Ishikawa (cell line): ENCODE measurements at regions not wholly inside any gene's neighbourhood (a gene's known extent, or its start where the extent isn't known, plus 50 kb on each side); places are given as distances from the start of the nearest gene placed in this dataset.

ENCODE experiments used
- CEBPB ChIP-seq: IDR thresholded peaks from 2 replicates; pipeline ENCODE4 v1.6.1; 2012
- CREB1 ChIP-seq: IDR thresholded peaks from 2 replicates; pipeline ENCODE4 v1.6.1; 2012; ENCODE audit warnings: low read depth
- EGR1 ChIP-seq: IDR thresholded peaks from 2 replicates; pipeline ENCODE4 v1.6.1; 2012
- EP300 ChIP-seq: IDR thresholded peaks from 2 replicates; pipeline ENCODE4 v1.6.1; 2012; ENCODE audit warnings: borderline replicate concordance
- FOXM1 ChIP-seq: IDR thresholded peaks from 2 replicates; pipeline ENCODE4 v1.6.1; 2012; ENCODE audit warnings: low read depth, borderline replicate concordance
- MAX ChIP-seq: IDR thresholded peaks from 2 replicates; pipeline ENCODE4 v1.6.1; 2012
- NFIC ChIP-seq: IDR thresholded peaks from 2 replicates; pipeline ENCODE4 v1.6.1; 2012
- RAD21 ChIP-seq: IDR thresholded peaks from 2 replicates; pipeline ENCODE4 v1.6.1; 2012; ENCODE audit warnings: low read depth
- REST ChIP-seq: IDR thresholded peaks from 2 replicates; pipeline ENCODE4 v1.6.1; 2012; ENCODE audit warnings: low read depth, mild to moderate bottlenecking
- TAF1 ChIP-seq: IDR thresholded peaks from 2 replicates; pipeline ENCODE4 v1.6.1; 2012; ENCODE audit warnings: low read depth, mild to moderate bottlenecking
- TCF12 ChIP-seq: IDR thresholded peaks from 2 replicates; pipeline ENCODE4 v1.6.1; 2012; ENCODE audit warnings: low read depth
- TEAD4 ChIP-seq: IDR thresholded peaks from 2 replicates; pipeline ENCODE4 v1.6.1; 2012
- USF1 ChIP-seq: IDR thresholded peaks from 2 replicates; pipeline ENCODE4 v1.6.1; 2012
- YY1 ChIP-seq: IDR thresholded peaks from 2 replicates; pipeline ENCODE4 v1.6.1; 2012; ENCODE audit warnings: low read depth
- ZBTB7A ChIP-seq: IDR thresholded peaks from 2 replicates; pipeline ENCODE4 v1.6.1; 2012; ENCODE audit warnings: low read depth

GRCh38 chr13:20340759-20341171 is 108.6 kb upstream of the GJB6 start:
- TF ChIP-seq CREB1: no peak
- peak; percentile 73 for TF ChIP-seq CEBPB

- TF ChIP-seq USF1 (no peak), MAX (no peak), CREB1 (no peak), EGR1 (no peak), TCF12 (no peak), RAD21 (no peak), REST (no peak), TEAD4 (no peak), TAF1 (no peak), FOXM1 (no peak), CEBPB (no peak), NFIC (no peak), YY1 (no peak), ZBTB7A (no peak)
Measured at GRCh38 chr13:20340136-20340758, 108.1 kb upstream of the GJB6 start.

GRCh38 chr13:20337884-20338551 is 105.9 kb upstream of the GJB6 start:
- TF ChIP-seq FOXM1 (no peak), ZBTB7A (no peak), EGR1 (no peak), REST (no peak), TAF1 (no peak), YY1 (no peak), EP300 (no peak), CREB1 (no peak), NFIC (no peak), TEAD4 (no peak)

GRCh38 chr13:20336761-20337160 is 104.6 kb upstream of the GJB6 start:
- TF ChIP-seq YY1 (no peak), TCF12 (no peak), RAD21 (no peak), TEAD4 (no peak), MAX (no peak), ZBTB7A (no peak), EGR1 (no peak), EP300 (no peak), CREB1 (no peak), USF1 (no peak)

GRCh38 chr13:20334309-20334708 is 102.2 kb upstream of the GJB6 start:
- TF ChIP-seq ZBTB7A: no peak
- no peak for TF ChIP-seq REST
- TF ChIP-seq EP300: no peak
- TF ChIP-seq MAX: no peak
- no peak for TF ChIP-seq NFIC
- no peak for TF ChIP-seq RAD21
- TF ChIP-seq TEAD4: no peak
- TF ChIP-seq CEBPB: no peak
- no peak for TF ChIP-seq TCF12
- no peak for TF ChIP-seq FOXM1
- no peak for TF ChIP-seq CREB1
- no peak for TF ChIP-seq USF1
- TF ChIP-seq YY1: no peak
- TF ChIP-seq TAF1: no peak
- no peak for TF ChIP-seq EGR1
